B cell (primary cell): ENCODE measurements at regions not wholly inside any gene's neighbourhood (a gene's known extent, or its start where the extent isn't known, plus 50 kb on each side); places are given as distances from the start of the nearest gene placed in this dataset.
"Not testable (repeated sequence)": the region's sequence is repeated elsewhere in the genome, so short reads cannot be mapped to it uniquely, and the experiment has no call there.

Experiments used
- EZH2 ChIP-seq: IDR thresholded peaks from 2 replicates; pipeline ENCODE4 v1.6.1; 2012; ENCODE audit warnings: borderline replicate concordance, low read depth, mild to moderate bottlenecking, moderate library complexity, low read length; ENCODE audit not compliant: insufficient read depth, poor library complexity, severe bottlenecking
- TF ChIP-seq, protein P1 (sequence below): fragments of 200-600 bp; IDR thresholded peaks from one replicate; pipeline ENCODE4 v1.8.0; 2022; ENCODE audit warnings: antibody characterized with exemption, mild to moderate bottlenecking

DNA sequence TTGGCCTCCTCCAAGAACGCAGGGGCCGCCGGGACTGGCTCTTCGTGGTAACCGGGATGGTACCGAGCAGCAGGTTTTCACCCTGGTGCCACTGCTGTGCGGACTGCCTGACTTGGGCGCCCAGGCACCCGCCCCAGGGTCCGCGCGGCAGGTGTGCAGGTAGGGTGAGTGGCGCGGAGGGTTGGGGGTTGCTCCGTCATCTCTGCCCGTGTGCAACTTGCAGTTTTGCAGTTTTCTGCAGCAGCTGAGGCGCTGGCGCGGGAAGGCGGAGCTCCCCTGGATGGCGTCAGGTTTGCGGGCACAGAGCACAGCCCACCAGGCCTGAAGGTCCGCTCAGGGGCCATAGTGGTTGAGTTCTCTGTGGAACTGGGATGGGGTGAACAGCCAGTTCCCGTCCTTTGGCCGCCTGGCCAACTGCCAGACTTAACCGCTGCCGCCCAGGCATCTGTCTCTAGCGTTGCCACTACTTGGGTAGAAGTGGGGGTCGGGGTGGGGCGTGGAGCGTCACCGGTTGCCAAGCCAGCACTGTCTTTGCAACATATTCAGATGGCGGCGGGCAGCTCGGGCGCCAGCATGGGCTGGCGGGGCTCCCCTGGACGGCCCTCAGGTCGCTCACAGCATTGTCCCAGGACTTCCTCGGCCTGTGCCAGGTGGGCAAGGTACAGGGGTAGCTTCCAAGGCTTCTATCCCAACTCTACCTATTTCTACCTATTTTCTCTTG, 417.2 kb downstream of the FOXD4L4 start:
- TF ChIP-seq, protein P1, sequence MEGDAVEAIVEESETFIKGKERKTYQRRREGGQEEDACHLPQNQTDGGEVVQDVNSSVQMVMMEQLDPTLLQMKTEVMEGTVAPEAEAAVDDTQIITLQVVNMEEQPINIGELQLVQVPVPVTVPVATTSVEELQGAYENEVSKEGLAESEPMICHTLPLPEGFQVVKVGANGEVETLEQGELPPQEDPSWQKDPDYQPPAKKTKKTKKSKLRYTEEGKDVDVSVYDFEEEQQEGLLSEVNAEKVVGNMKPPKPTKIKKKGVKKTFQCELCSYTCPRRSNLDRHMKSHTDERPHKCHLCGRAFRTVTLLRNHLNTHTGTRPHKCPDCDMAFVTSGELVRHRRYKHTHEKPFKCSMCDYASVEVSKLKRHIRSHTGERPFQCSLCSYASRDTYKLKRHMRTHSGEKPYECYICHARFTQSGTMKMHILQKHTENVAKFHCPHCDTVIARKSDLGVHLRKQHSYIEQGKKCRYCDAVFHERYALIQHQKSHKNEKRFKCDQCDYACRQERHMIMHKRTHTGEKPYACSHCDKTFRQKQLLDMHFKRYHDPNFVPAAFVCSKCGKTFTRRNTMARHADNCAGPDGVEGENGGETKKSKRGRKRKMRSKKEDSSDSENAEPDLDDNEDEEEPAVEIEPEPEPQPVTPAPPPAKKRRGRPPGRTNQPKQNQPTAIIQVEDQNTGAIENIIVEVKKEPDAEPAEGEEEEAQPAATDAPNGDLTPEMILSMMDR = not testable (repeated sequence)
- not testable (repeated sequence) for TF ChIP-seq EZH2
